BE2C (cell line): ENCODE measurements at regions not wholly inside any gene's neighbourhood (a gene's known extent, or its start where the extent isn't known, plus 50 kb on each side); places are given as distances from the start of the nearest gene placed in this dataset.

Source experiments
- DNase-seq: peaks from one replicate; pipeline ENCODE4 v3.0.0-alpha.2; 2020
- H3K27me3 ChIP-seq: fragments of 250-450 bp; sonication (Bioruptor Pico); 2 replicates; pipeline ENCODE4 v1.5.1; 2020; ENCODE audit warnings: mild to moderate bottlenecking
- H3K36me3 ChIP-seq: fragments of 250-450 bp; sonication (Bioruptor Pico); 2 replicates; pipeline ENCODE4 v1.5.1; 2020; ENCODE audit warnings: mild to moderate bottlenecking
- H3K4me1 ChIP-seq: fragments of 250-450 bp; sonication (Bioruptor Pico); 2 replicates; pipeline ENCODE4 v1.5.1; 2020
- H3K4me3 ChIP-seq: 2 replicates; pipeline ENCODE4 v1.5.1; 2011; ENCODE audit warnings: low read depth, low read length
- H3K9me3 ChIP-seq: fragments of 250-450 bp; sonication (Bioruptor Pico); 2 replicates; pipeline ENCODE4 v1.5.1; 2020
- CTCF ChIP-seq: IDR thresholded peaks from 2 replicates; pipeline ENCODE4 v1.5.1; 2012; ENCODE audit warnings: mild to moderate bottlenecking, low read depth, low read length

GRCh38 chrX:97766501-97767095 is 882.9 kb downstream of the RPA4 start:
- Histone ChIP-seq H3K36me3 (no peaks in the 10 kb centered on the region), H3K9me3 (no peaks in the 10 kb centered on the region), H3K4me1 (no peaks in the 10 kb centered on the region), H3K27me3 (no peaks in the 10 kb centered on the region), H3K4me3 (no peak overlapping the region)
- TF ChIP-seq CTCF = no peak
- no peak for DNase-seq

GRCh38 chrX:97787311-97787710 is 903.6 kb downstream of the RPA4 start:
- no peaks in the 10 kb centered on the region for H3K27me3 ChIP-seq
- no peak for DNase-seq
- TF ChIP-seq CTCF = no peak
- H3K36me3 ChIP-seq = no peaks in the 10 kb centered on the region
- no peaks in the 10 kb centered on the region for H3K4me1 ChIP-seq
- H3K4me3 ChIP-seq = no peak overlapping the region
- H3K9me3 ChIP-seq = no peaks in the 10 kb centered on the region

GRCh38 chrX:97787849-97788248 is 904.1 kb downstream of the RPA4 start:
- no peaks in the 10 kb centered on the region for H3K9me3 ChIP-seq
- DNase-seq = no peak
- no peaks in the 10 kb centered on the region for H3K4me1 ChIP-seq
- no peak for TF ChIP-seq CTCF
- H3K4me3 ChIP-seq = no peak overlapping the region
- H3K36me3 ChIP-seq = no peaks in the 10 kb centered on the region
- H3K27me3 ChIP-seq = no peaks in the 10 kb centered on the region

GRCh38 chrX:97790850-97791249 is 907.1 kb downstream of the RPA4 start:
- no peaks in the 10 kb centered on the region for H3K27me3 ChIP-seq
- H3K9me3 ChIP-seq = no peaks in the 10 kb centered on the region
- H3K4me1 ChIP-seq = no peaks in the 10 kb centered on the region
- H3K36me3 ChIP-seq = no peaks in the 10 kb centered on the region
- H3K4me3 ChIP-seq = no peak overlapping the region
- no peak for DNase-seq
- no peak for TF ChIP-seq CTCF

- Histone ChIP-seq H3K4me3 (no peak overlapping the region), H3K36me3 (no peaks in the 10 kb centered on the region), H3K9me3 (no peaks in the 10 kb centered on the region), H3K4me1 (no peaks in the 10 kb centered on the region), H3K27me3 (no peaks in the 10 kb centered on the region)
- DNase-seq = no peak
- no peak for TF ChIP-seq CTCF
Measured at GRCh38 chrX:97797076-97797475, 913.4 kb downstream of the RPA4 start.

- no peaks in the 10 kb centered on the region for H3K27me3 ChIP-seq
- H3K4me3 ChIP-seq = no peak overlapping the region
- no peak for TF ChIP-seq CTCF
- no peak for DNase-seq
- H3K36me3 ChIP-seq = no peaks in the 10 kb centered on the region
- no peaks in the 10 kb centered on the region for H3K9me3 ChIP-seq
- H3K4me1 ChIP-seq = no peaks in the 10 kb centered on the region
Measured at GRCh38 chrX:97806238-97806637, 922.5 kb downstream of the RPA4 start.
